ENCODE measurements at regions not wholly inside any gene's neighbourhood (a gene's known extent, or its start where the extent isn't known, plus 50 kb on each side); places are given as distances from the start of the nearest gene placed in this dataset.

- Histone ChIP-seq H3K4me2 (ENCODE audit: low read depth, low read length) (no peak overlapping the region), H3K14ac (replicated peaks; ENCODE audit: low read depth, low read length) (no peak overlapping the region), H3K9me3 (ENCODE audit: control insufficient read depth, insufficient read depth, low read length) (peaks cover 4% of the 10 kb centered on the region), H3K9me1 (ENCODE audit: insufficient read depth, low read length) (no peaks in the 10 kb centered on the region), H2AK9ac (replicated peaks; ENCODE audit: low read depth, low read length, poor library complexity) (no peak overlapping the region), H3K23ac (ENCODE audit: low read depth, low read length) (no peak overlapping the region), H3K4me3 (ENCODE audit: insufficient read depth, low read depth, low read length) (no peak overlapping the region), H3K79me1 (ENCODE audit: low read depth in 1 of 2, low read length in 2 of 2) (no peaks in the 10 kb centered on the region), H3K18ac (ENCODE audit: low read depth, low read length) (no peak overlapping the region), H2BK20ac (ENCODE audit: low read depth, low read length) (no peak overlapping the region), H4K91ac (ENCODE audit: insufficient read depth, low read depth, low read length) (no peak overlapping the region), H4K8ac (ENCODE audit: low read depth in 2 of 2, low read length in 2 of 2) (no peak overlapping the region), H3K9ac (ENCODE audit: low read depth, low read length) (no peak overlapping the region), H3K56ac (ENCODE audit: extremely low read depth, insufficient read depth, low read length) (no peak overlapping the region), H3K27me3 (ENCODE audit: control insufficient read depth, insufficient read depth, low read length) (no peaks in the 10 kb centered on the region), H2BK15ac (ENCODE audit: low read depth, low read length) (no peak overlapping the region), H4K5ac (ENCODE audit: low read depth, low read length) (no peak overlapping the region), H4K20me1 (ENCODE audit: insufficient read depth, low read length) (no peaks in the 10 kb centered on the region), H2BK5ac (ENCODE audit: low read depth, low read length, poor library complexity, severe bottlenecking) (no peak overlapping the region), H3K27ac (ENCODE audit: insufficient read depth, low read length) (no peak overlapping the region), H3K4ac (ENCODE audit: low read depth, low read length) (no peak overlapping the region), H2AK5ac (ENCODE audit: low read depth, low read length) (no peak overlapping the region), H3K36me3 (ENCODE audit: control insufficient read depth, insufficient read depth, low read length) (no peaks in the 10 kb centered on the region), H2BK120ac (ENCODE audit: low read depth, low read length) (no peak overlapping the region), H3K4me1 (ENCODE audit: control insufficient read depth, insufficient read depth, low read length) (no peaks in the 10 kb centered on the region), H2AFZ (replicated peaks; ENCODE audit: low read length, poor library complexity) (no peak overlapping the region)
- ATAC-seq (ENCODE audit: low read depth) (no peak), DNase-seq (no peak)
- intact Hi-C loops (cut with micrococcal nuclease): no loop called here
- TF ChIP-seq USF2 (IDR thresholded peaks at IDR 0.05; ENCODE audit: low read depth, low read length) (no peak), RCOR1 (IDR thresholded peaks at IDR 0.05; ENCODE audit: insufficient replicate concordance, low read length) (no peak)
- in situ Hi-C loops (cut with MboI; ENCODE audit: low sequenced_read_pairs): no loop called here
- ChIA-PET POLR2A (ENCODE audit: unreplicated experiment) (no interaction called here), CTCF (no interaction called here)
- dilution Hi-C loops (cut with HindIII; ENCODE audit: low sequenced_read_pairs, unreplicated experiment): no loop called here
- no TSS peak for BruUV-seq (replicated peaks)
- WGBS, 2 experiments (ENCODE audit: extremely low coverage in 2 of 2, insufficient read length in 1 of 2): 7% methylated on average over 2 of the region's 7 CpGs; no CpG with 5 or more reads in 1 of the 2 experiments
Observed at GRCh38 chr7:49389871-49390479, 383.5 kb upstream of the VWC2 start.

All from IMR-90 (cell line).